D721Med (cell line): ENCODE measurements at regions not wholly inside any gene's neighbourhood (a gene's known extent, or its start where the extent isn't known, plus 50 kb on each side); places are given as distances from the start of the nearest gene placed in this dataset.

Experiments used
- DNase-seq: peaks from one replicate; pipeline ENCODE4 v3.0.0; 2011; ENCODE audit warnings: low spot score; ENCODE audit not compliant: insufficient read length
- FAIRE-seq: peaks from 2 replicates; lab custom pipeline; 2011; peaks lifted over from hg19 to GRCh38; lab: Jason Lieb, UNC
- TF ChIP-seq, protein P1 (sequence below): IDR thresholded peaks from 2 replicates; pipeline ENCODE4 v1.5.1; 2012; ENCODE audit warnings: mild to moderate bottlenecking, control low read depth; ENCODE audit not compliant: insufficient read depth; ENCODE audit errors: missing control alignments

DNA sequence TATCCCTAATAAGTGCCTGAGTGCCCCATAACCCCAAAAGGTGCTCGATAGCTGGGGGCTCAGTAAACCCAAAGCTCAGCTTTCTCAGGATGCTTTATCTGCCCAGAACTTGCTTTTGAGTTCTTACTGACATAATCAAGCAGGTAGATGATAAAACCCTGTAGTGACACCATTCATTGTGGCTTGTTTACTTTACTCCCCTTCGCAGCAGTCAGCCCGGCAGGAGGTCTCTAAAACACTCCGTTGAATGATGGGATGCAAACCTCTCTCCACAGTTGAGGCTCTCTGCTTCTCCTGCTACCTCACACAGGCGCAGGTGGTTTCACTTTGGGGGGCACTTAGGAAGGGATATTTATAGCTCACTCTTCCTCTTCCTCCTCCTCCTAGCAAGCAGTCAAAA lies 349.4 kb downstream of the HLX start:
- TF ChIP-seq, protein P1, sequence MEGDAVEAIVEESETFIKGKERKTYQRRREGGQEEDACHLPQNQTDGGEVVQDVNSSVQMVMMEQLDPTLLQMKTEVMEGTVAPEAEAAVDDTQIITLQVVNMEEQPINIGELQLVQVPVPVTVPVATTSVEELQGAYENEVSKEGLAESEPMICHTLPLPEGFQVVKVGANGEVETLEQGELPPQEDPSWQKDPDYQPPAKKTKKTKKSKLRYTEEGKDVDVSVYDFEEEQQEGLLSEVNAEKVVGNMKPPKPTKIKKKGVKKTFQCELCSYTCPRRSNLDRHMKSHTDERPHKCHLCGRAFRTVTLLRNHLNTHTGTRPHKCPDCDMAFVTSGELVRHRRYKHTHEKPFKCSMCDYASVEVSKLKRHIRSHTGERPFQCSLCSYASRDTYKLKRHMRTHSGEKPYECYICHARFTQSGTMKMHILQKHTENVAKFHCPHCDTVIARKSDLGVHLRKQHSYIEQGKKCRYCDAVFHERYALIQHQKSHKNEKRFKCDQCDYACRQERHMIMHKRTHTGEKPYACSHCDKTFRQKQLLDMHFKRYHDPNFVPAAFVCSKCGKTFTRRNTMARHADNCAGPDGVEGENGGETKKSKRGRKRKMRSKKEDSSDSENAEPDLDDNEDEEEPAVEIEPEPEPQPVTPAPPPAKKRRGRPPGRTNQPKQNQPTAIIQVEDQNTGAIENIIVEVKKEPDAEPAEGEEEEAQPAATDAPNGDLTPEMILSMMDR, result no peak
- FAIRE-seq (no peak), DNase-seq (no peak)

DNA sequence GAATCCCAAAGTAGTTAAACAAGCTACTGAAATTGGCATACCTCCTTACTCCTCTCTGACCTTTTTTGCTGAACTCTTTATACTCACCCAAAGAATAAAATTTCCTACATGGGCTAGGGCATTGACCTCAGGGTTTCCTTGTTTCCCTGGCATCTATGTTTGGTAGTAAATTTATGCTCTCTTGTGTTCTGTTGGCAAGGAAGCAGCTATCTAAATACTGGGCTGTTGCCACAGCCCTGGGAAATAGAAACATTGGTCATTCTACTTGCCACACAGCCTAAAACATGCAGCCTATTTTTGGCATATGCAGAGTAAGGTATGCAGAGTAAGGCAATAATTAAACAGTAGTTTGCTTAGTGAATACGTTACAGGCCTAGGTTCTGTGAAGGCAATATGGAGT lies 351.4 kb downstream of the HLX start:
- DNase-seq (no peak), FAIRE-seq (no peak)
- TF ChIP-seq, protein P1, result no peak

- TF ChIP-seq, protein P1, result no peak
- DNase-seq, result no peak
- no peak for FAIRE-seq
Observed at GRCh38 chr1:221234791-221235190, 355.5 kb downstream of the HLX start.

DNA sequence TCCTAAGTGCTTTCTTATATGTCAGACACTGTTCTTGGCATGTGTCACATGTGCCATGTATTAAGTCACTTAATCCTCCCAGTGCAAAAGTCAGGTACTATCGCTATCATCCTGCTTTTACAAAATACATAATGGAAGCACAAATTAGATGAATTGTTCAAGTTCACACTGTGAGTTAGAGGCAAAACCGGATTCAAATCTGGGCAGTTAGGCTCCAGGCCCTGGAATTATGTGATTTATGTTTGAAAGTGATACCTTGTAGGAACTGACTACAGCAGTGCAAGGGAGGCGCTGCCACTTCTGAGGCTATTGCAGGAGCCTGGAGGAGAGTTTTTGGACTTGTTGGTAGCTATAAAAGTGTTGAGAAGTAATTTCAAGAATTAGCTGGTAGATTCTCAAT lies 358.3 kb downstream of the HLX start:
- FAIRE-seq (peak; percentile 77), DNase-seq (no peak)
- TF ChIP-seq, protein P1, result no peak

GRCh38 chr1:221239181-221239580 lies 359.9 kb downstream of the HLX start:
- FAIRE-seq (peak; percentile 74), DNase-seq (no peak)
- TF ChIP-seq, protein P1, result no peak

DNA sequence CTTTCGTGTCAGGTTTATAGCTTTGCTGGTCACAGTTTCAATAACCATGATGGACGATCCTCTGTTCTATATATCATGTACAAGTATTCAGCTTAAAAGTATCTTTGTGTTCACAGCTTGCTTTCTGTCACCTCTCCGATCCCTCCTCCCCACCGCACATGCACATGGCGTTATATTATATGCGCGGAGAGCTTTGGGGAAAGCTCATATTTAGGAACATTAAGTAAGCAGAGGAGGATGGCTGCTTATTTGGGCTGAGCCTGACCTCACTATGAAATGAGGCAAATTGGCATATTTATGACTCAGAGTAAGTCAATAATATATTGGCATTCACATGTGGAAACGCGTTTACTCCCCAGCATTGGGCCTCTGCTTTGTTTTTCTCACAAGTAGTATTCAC lies 360.5 kb downstream of the HLX start:
- DNase-seq (no peak), FAIRE-seq (peak; percentile 29)
- TF ChIP-seq, protein P1, result no peak

- FAIRE-seq (no peak), DNase-seq (no peak)
- TF ChIP-seq, protein P1, result no peak
Observed at GRCh38 chr1:221240690-221241089, 361.4 kb downstream of the HLX start.
